Left ventricle myocardium inferior (tissue), 1 donor: ENCODE measurements at regions not wholly inside any gene's neighbourhood (a gene's known extent, or its start where the extent isn't known, plus 50 kb on each side); places are given as distances from the start of the nearest gene placed in this dataset.
A peak's percentile ranks its signal among the peaks of the same experiment; 100 is the strongest.

Experiments used
- DNase-seq: peaks from one replicate; pipeline ENCODE4 v3.0.0-alpha.2; 2020
- H3K27ac ChIP-seq: fragments of 200-600 bp; replicated peaks from 2 replicates; pipeline ENCODE4 v1.8.0; 2021
- H3K27me3 ChIP-seq: fragments of 200-600 bp; 2 replicates; pipeline ENCODE4 v1.8.0; 2021; ENCODE audit warnings: low read depth
- H3K36me3 ChIP-seq: fragments of 200-600 bp; 2 replicates; pipeline ENCODE4 v1.8.0; 2021
- H3K4me1 ChIP-seq: fragments of 200-600 bp; 2 replicates; pipeline ENCODE4 v1.8.0; 2021
- H3K4me3 ChIP-seq: fragments of 200-600 bp; 2 replicates; pipeline ENCODE4 v1.8.0; 2021; ENCODE audit warnings: mild to moderate bottlenecking, moderate library complexity
- H3K9me3 ChIP-seq: fragments of 200-600 bp; replicated peaks from 2 replicates; pipeline ENCODE4 v1.8.0; 2021
- CTCF ChIP-seq: fragments of 200-600 bp; IDR thresholded peaks from 2 replicates; pipeline ENCODE4 v1.8.0; 2021; ENCODE audit warnings: antibody characterized with exemption, mild to moderate bottlenecking, borderline replicate concordance
- intact Hi-C: fragments of 100-400 bp; cut with micrococcal nuclease; formaldehyde crosslinking; loops from one replicate; pipeline ENCODE4 v1.11.0; 2022
- donor health status: DM: no; HTN: yes; CAD: no; lungs with severe emphysema.

DNA sequence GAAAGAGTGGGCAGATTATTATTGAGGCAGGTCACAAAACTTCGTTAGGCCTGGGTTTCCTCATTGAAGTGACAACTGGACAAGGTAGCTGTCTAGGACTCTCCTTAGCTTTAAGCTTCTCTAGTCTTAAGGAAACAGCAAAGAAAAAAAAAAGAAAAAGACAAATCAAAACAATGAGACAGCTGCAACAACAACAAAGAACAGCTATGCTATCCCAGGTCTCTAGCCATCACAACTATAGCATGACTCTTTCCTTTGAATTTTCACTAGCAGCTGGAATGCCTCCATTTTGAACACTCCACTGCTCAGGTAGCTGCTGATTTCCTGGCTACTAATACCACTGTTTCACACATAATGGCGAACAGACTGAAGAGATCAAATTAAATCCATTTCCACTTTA lies 302.4 kb upstream of the SORL1-AS1 start:
- Histone ChIP-seq H3K27me3 (no peaks in the 10 kb centered on the region), H3K27ac (no peak overlapping the region), H3K4me1 (peaks cover 17% of the 10 kb centered on the region), H3K36me3 (no peaks in the 10 kb centered on the region), H3K4me3 (no peak overlapping the region), H3K9me3 (no peaks in the 10 kb centered on the region)
- DNase-seq: no peak
- intact Hi-C loops: no loop called here
- TF ChIP-seq CTCF: no peak

DNA sequence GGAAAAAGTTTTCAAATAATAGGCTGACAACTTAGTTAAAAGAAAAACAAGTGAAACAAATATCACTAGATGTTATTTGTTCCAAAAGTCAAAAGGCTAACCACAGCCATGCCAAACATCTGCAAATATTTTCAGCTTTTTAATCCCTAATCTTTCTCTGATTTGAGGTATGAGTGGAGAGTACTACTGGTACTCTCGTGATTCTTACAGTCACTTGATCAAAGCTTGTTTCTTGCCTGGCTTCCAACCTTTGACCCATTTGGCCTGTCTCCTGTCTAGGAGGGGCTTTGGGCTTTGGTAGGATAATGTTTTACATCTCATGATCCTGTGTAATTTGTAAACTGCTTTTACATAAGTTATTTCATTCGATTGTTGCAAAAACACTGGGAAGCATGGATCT lies 301.8 kb upstream of the SORL1-AS1 start:
- no peak for TF ChIP-seq CTCF
- intact Hi-C loops: no loop called here
- Histone ChIP-seq H3K36me3 (no peaks in the 10 kb centered on the region), H3K4me1 (peaks cover 17% of the 10 kb centered on the region), H3K27me3 (no peaks in the 10 kb centered on the region), H3K4me3 (no peak overlapping the region), H3K27ac (no peak overlapping the region), H3K9me3 (no peaks in the 10 kb centered on the region)
- no peak for DNase-seq

DNA sequence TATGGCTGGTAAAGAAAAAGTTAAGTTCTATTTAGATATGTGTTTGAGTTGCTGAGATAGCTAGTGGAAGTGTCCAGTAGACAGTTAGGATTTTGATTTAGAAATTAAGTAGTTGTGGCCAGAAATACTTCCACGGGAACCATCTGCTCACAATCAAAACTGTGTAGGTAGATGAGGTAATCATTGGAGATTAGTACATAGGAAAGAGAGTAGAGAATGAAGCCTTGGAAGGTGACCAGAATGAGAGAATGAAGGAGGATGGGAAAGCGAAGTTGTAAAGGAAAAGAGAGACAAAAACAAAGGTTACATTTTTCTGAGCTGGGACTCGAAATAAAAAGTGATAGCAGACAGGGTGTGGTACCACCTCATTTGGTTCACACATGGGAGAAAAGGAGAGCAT lies 296.9 kb upstream of the SORL1-AS1 start:
- H3K27ac ChIP-seq: no peak overlapping the region
- intact Hi-C loops: no loop called here

GRCh38 chr11:121748068-121748467 lies 295.3 kb upstream of the SORL1-AS1 start:
- no peak for DNase-seq
- Histone ChIP-seq H3K27ac (no peak overlapping the region), H3K36me3 (no peaks in the 10 kb centered on the region), H3K4me1 (no peaks in the 10 kb centered on the region), H3K9me3 (peaks cover 15% of the 10 kb centered on the region), H3K27me3 (no peaks in the 10 kb centered on the region), H3K4me3 (no peak overlapping the region)
- no peak for TF ChIP-seq CTCF
- intact Hi-C loops: no loop called here

More for the DNA sequence above, 296.9 kb upstream of the SORL1-AS1 start:
- no peaks in the 10 kb centered on the region for H3K9me3 ChIP-seq
- peaks cover 10% of the 10 kb centered on the region for H3K4me1 ChIP-seq
- no peaks in the 10 kb centered on the region for H3K27me3 ChIP-seq
- TF ChIP-seq CTCF: no peak
- no peak overlapping the region for H3K4me3 ChIP-seq
- DNase-seq: no peak
- no peaks in the 10 kb centered on the region for H3K36me3 ChIP-seq

GRCh38 chr11:121743285-121743684 lies 290.5 kb upstream of the SORL1-AS1 start:
- peaks cover 15% of the 10 kb centered on the region for H3K9me3 ChIP-seq
- intact Hi-C loops: no loop called here
- DNase-seq: no peak
- peaks cover 31% of the 10 kb centered on the region for H3K4me1 ChIP-seq
- no peaks in the 10 kb centered on the region for H3K27me3 ChIP-seq
- H3K4me3 ChIP-seq: no peak overlapping the region
- no peak for TF ChIP-seq CTCF
- no peaks in the 10 kb centered on the region for H3K36me3 ChIP-seq
- H3K27ac ChIP-seq: peak overlapping the region; percentile 87

DNA sequence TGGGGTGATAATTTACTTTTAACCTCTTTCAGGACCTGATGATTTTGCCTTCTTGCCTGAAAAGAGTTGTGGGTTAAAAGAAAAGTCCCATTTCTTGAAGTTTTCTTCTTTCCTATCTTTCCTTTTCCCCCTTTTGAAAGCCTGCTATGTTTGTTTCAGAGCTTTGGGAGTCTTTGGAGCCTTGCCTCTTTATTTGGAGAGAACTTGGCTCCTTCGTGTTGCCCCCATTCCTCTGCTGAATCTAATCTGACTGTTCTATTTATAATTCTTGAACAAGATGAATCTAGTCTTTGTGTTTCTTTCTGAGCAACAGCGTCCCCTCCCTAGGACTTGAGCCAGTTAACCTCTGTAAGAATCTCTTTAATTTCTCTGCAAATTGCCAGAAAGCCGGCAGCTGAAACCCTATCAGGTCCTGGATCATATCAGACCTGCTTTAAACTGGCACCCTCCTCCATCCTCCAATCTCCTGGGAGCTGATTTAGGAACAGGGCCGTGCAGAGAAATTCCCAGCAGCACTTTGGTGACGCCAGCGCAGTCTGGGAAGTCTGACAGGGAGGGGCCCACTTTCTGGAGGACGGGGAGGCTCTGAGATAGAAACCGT lies 289.1 kb upstream of the SORL1-AS1 start:
- H3K27me3 ChIP-seq: no peaks in the 10 kb centered on the region
- peak; percentile 79 for DNase-seq
- no peaks in the 10 kb centered on the region for H3K36me3 ChIP-seq
- H3K4me3 ChIP-seq: peak overlapping the region; percentile 32
- H3K9me3 ChIP-seq: peaks cover 15% of the 10 kb centered on the region
- intact Hi-C loops: no loop called here
- H3K27ac ChIP-seq: peak overlapping the region; percentile 87
- H3K4me1 ChIP-seq: peaks cover 31% of the 10 kb centered on the region
- peak; percentile 22 for TF ChIP-seq CTCF
